ENCODE measurements at regions not wholly inside any gene's neighbourhood (a gene's known extent, or its start where the extent isn't known, plus 50 kb on each side); places are given as distances from the start of the nearest gene placed in this dataset.

GRCh38 chr15:25224396-25224795 is 214.4 kb downstream of the UBE3A start (continued):
- TF ChIP-seq, protein P1, sequence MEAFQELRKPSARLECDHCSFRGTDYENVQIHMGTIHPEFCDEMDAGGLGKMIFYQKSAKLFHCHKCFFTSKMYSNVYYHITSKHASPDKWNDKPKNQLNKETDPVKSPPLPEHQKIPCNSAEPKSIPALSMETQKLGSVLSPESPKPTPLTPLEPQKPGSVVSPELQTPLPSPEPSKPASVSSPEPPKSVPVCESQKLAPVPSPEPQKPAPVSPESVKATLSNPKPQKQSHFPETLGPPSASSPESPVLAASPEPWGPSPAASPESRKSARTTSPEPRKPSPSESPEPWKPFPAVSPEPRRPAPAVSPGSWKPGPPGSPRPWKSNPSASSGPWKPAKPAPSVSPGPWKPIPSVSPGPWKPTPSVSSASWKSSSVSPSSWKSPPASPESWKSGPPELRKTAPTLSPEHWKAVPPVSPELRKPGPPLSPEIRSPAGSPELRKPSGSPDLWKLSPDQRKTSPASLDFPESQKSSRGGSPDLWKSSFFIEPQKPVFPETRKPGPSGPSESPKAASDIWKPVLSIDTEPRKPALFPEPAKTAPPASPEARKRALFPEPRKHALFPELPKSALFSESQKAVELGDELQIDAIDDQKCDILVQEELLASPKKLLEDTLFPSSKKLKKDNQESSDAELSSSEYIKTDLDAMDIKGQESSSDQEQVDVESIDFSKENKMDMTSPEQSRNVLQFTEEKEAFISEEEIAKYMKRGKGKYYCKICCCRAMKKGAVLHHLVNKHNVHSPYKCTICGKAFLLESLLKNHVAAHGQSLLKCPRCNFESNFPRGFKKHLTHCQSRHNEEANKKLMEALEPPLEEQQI (IDR thresholded peaks at IDR 0.05) = no peak
- TF ChIP-seq ZBTB7A (IDR thresholded peaks at IDR 0.05; ENCODE audit: borderline replicate concordance, control insufficient read depth, low read depth, low read length) = no peak
- TF ChIP-seq ZNF3 (CRISPR knock-in tag; IDR thresholded peaks at IDR 0.05) = no peak
- TF ChIP-seq ELF4 (CRISPR knock-in tag; IDR thresholded peaks at IDR 0.05) = no peak
- TF ChIP-seq ZNF778 (CRISPR knock-in tag; IDR thresholded peaks at IDR 0.05) = no peak
- no peak for TF ChIP-seq TAL1 (IDR thresholded peaks at IDR 0.05)
- TF ChIP-seq CHD1 (IDR thresholded peaks at IDR 0.05; ENCODE audit: low read length) = no peak

- no peaks in the 10 kb centered on the region for H3K9me3 ChIP-seq (replicated peaks; ENCODE audit: control insufficient read depth, insufficient read depth, low read depth, low read length)
- no peak overlapping the region for H3K27ac ChIP-seq (ENCODE audit: extremely low read depth, low read depth, low read length)
- H3K27me3 ChIP-seq (ENCODE audit: control insufficient read depth in 2 of 2, insufficient read depth in 2 of 2, low read length in 2 of 2) = no peaks in the 10 kb centered on the region
- H4K20me1 ChIP-seq (replicated peaks; ENCODE audit: control insufficient read depth, insufficient read depth, low read length) = no peaks in the 10 kb centered on the region
- no peaks in the 10 kb centered on the region for H3K79me2 ChIP-seq (ENCODE audit: control insufficient read depth, insufficient read depth, low read length)
- ChIA-PET CTCF (ENCODE audit: low intra/inter-chr PET ratio) (no interaction called here), POLR2A (no interaction called here)
- intact Hi-C loops (cut with micrococcal nuclease) (no loop called here), in situ Hi-C loops (cut with MboI) (no loop called here)
- WGBS (ENCODE audit: insufficient coverage, low coverage, missing lambda C conversion rate) = 0% methylated on average over 6 of the region's 6 CpGs
- ATAC-seq (no peak), FAIRE-seq (no peak), DNase-seq (ENCODE audit: extremely low read depth in 1 of 4, low spot score in 3 of 4) (no peak)
- no peak overlapping the region for H3K4me2 ChIP-seq (ENCODE audit: insufficient read depth, low read length)
- H3K4me1 ChIP-seq (replicated peaks in 1 of 2; ENCODE audit: control insufficient read depth in 2 of 2, insufficient read depth in 2 of 2, low read length in 2 of 2) = no peaks in the 10 kb centered on the region
- H3K36me3 ChIP-seq (ENCODE audit: control insufficient read depth, insufficient read depth, low read length) = no peaks in the 10 kb centered on the region
- H3K9ac ChIP-seq (ENCODE audit: insufficient read depth in 1 of 2, low read depth in 2 of 2, low read length in 2 of 2) = no peak overlapping the region
- no peaks in the 10 kb centered on the region for H3K9me1 ChIP-seq (ENCODE audit: control insufficient read depth, insufficient read depth, low read length)
- H3K4me3 ChIP-seq = no peak overlapping the region
- H2AFZ ChIP-seq (ENCODE audit: low read depth, low read length) = no peak overlapping the region
- no TSS peak for BruUV-seq (replicated peaks)
- no peak for TF ChIP-seq GTF3C2 (IDR thresholded peaks at IDR 0.05; ENCODE audit: borderline replicate concordance, extremely low read depth, insufficient read length)
- no peak for TF ChIP-seq PATZ1 (CRISPR knock-in tag; IDR thresholded peaks at IDR 0.05; ENCODE audit: borderline replicate concordance)
- TF ChIP-seq PHB (CRISPR knock-in tag; IDR thresholded peaks at IDR 0.05) = no peak
- no peak for TF ChIP-seq MED1 (CRISPR knock-in tag; IDR thresholded peaks at IDR 0.05; ENCODE audit: borderline replicate concordance)
- TF ChIP-seq ZHX1 (conservative IDR thresholded peaks at IDR 0.05; ENCODE audit: low read length) = no peak
Observed at GRCh38 chr15:25226360-25226759, 212.5 kb downstream of the UBE3A start.
